ENCODE measurements at regions not wholly inside any gene's neighbourhood (a gene's known extent, or its start where the extent isn't known, plus 50 kb on each side); places are given as distances from the start of the nearest gene placed in this dataset.

DNA sequence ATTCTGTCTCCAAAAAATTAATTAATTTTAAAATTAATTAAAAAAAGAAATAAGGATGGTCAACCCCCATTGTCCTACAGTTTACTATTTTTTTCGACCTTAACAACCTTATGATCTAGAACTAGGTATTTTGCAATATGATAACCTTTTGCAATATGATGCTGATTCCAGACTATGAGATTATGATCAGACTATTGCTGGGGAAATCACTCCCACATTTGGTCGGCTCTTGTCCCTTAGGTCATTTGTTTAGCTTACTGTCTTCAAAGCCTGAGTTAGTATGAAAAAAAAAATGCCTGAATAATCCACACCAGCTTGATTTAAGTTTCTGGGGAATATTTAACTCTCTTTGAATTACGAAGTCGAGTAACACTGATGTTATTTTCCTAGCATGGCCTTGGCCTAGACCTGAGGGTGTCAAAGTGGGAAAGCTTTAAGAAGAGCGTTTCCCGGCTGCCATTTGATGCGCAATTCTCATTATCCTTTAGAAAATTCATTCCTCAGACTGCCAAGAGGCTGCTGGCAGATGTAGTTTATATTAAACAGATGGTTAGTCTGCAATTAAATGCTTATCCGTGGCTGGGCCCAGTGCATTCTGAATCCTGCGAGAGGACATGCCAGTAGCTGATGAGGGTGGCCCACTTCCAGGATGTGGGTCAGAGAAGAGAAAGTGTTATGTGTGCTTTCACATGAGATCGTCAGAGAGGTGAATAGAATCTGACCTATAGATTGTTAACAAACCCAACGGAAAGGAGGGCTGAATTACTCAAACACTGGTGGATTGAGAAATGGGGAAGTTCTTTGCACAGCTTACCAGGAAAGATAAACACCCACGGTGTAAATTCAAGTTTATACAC is 496.0 kb upstream of the THBS1 start:
- no peak overlapping the region for H3K9ac ChIP-seq (ENCODE audit: low read depth, low read length)

DNA sequence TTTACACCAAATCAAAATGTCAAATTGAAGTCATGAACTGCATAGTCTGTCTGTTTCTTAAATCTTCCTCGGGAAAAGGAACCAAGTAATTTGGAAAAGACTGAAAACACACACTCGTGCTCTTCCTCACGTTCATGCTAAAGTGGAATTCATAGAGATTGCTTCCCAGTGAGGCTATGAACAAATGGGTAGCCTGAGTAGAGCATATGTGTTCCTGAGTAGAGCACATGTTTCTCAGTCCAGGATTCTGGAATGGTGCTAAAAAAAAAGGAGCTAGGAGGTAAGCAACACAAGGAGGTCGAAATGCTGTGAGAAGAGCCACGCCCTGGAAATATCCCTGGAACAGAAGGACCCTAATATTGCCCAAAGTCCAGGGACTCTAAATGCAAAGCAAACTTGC is 494.2 kb upstream of the THBS1 start:
- H3K9ac ChIP-seq (ENCODE audit: low read depth, low read length): no peak overlapping the region

More for the DNA sequence above, 496.0 kb upstream of the THBS1 start:
- Histone ChIP-seq H3K9me3 (ENCODE audit: control insufficient read depth, insufficient read depth, low read length) (no peaks in the 10 kb centered on the region), H3K36me3 (ENCODE audit: insufficient read depth, low read length) (no peaks in the 10 kb centered on the region), H3K4me1 (ENCODE audit: insufficient read depth, low read length) (no peaks in the 10 kb centered on the region)

DNA sequence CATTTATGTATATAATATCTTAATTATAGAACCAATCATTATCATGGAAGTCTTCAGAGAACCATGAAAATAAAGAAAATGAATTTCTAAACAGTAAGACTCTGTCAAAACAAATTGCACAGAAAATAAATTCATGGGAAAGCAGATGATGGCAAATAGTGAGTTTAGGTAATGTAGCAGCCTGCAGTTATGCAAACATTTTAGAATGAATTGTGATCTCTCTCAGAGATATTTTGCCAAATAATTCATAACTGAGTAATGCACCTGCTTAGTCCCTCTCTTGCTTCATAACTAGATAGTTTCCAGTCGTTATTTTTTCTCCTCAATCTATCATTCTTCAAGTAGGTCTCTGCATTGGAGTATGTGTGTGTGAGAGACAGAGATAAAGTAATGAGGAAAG is 492.7 kb upstream of the THBS1 start:
- Histone ChIP-seq H3K9me3 (ENCODE audit: control insufficient read depth, insufficient read depth, low read length) (no peaks in the 10 kb centered on the region), H3K36me3 (ENCODE audit: insufficient read depth, low read length) (no peaks in the 10 kb centered on the region), H3K9ac (ENCODE audit: low read depth, low read length) (no peak overlapping the region), H3K4me1 (ENCODE audit: insufficient read depth, low read length) (no peaks in the 10 kb centered on the region)

More for the DNA sequence above, 494.2 kb upstream of the THBS1 start:
- H3K4me1 ChIP-seq (ENCODE audit: insufficient read depth, low read length): no peaks in the 10 kb centered on the region
- no peaks in the 10 kb centered on the region for H3K36me3 ChIP-seq (ENCODE audit: insufficient read depth, low read length)
- H3K9me3 ChIP-seq (ENCODE audit: control insufficient read depth, insufficient read depth, low read length): no peaks in the 10 kb centered on the region

DNA sequence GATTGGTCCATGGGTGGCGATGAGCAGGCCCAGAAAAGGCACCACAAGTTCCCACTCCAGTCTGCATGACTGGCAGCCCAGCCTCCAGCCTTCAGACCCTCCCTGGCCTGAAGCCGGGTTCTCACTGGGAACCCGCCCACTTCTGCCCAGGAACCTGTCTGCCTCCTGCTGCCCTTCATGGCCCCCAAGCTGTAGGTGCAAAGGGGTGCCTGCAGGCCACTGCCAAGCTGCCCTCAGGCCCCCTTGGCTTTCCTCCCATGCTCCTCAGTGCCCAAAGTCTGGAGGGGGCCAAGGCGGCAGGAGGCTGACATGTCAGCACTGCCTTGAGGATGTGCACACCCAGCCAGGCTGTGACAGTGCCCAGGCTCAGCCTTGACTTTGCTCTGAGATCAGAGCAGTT is 488.5 kb upstream of the THBS1 start:
- H3K9ac ChIP-seq (ENCODE audit: low read depth, low read length): no peak overlapping the region
- H3K4me1 ChIP-seq (ENCODE audit: insufficient read depth, low read length): peaks cover 16% of the 10 kb centered on the region; the same call in 1 of the 2 replicates
- no peaks in the 10 kb centered on the region for H3K36me3 ChIP-seq (ENCODE audit: insufficient read depth, low read length)
- H3K9me3 ChIP-seq (ENCODE audit: control insufficient read depth, insufficient read depth, low read length): no peaks in the 10 kb centered on the region

DNA sequence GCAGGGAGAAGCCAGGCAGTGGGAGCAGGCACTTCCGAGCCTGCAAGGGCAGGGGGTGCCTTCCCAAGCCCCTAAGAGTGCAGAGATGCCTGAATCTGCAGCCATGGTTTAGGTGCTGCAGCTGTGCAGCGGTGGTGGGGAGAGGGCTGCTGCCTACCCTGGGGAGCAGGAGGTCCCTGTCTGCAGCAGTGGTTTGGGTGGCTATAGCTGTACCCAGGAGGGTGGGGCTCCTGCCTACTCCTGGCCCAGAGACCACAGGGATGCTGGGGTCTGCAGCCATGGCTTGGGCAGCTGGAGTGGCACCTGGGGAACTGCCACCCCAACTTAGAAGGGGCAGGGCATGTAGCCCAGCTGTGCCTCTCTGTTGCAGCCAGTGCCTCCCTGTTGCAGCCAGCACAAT is 488.1 kb upstream of the THBS1 start:
- no peaks in the 10 kb centered on the region for H3K9me3 ChIP-seq (ENCODE audit: control insufficient read depth, insufficient read depth, low read length)
- H3K36me3 ChIP-seq (ENCODE audit: insufficient read depth, low read length): no peaks in the 10 kb centered on the region
- H3K4me1 ChIP-seq (ENCODE audit: insufficient read depth, low read length): peaks cover 16% of the 10 kb centered on the region; the same call in 1 of the 2 replicates
- H3K9ac ChIP-seq (ENCODE audit: low read depth, low read length): no peak overlapping the region

DNA sequence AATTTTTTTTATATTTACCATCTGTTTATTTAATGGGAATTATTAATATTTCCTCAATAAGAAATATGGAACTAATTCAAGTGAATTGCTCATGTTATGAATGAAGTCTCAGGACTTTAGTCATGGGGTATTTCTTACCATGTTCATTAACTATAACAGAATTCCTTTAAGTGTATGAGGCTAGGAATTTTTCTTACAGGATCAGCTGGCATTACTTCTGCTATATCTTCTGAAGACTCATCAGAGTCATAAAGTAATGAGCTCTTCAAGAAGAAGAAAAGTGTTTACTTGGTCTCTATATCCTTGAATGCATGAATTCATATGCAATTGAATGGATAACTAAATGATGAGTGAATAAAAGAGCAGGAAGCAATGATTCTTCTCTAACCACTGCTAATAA is 486.8 kb upstream of the THBS1 start:
- Histone ChIP-seq H3K36me3 (ENCODE audit: insufficient read depth, low read length) (no peaks in the 10 kb centered on the region), H3K9ac (ENCODE audit: low read depth, low read length) (no peak overlapping the region), H3K9me3 (ENCODE audit: control insufficient read depth, insufficient read depth, low read length) (no peaks in the 10 kb centered on the region), H3K4me1 (ENCODE audit: insufficient read depth, low read length) (peaks cover 16% of the 10 kb centered on the region; the same call in 1 of the 2 replicates)

DNA sequence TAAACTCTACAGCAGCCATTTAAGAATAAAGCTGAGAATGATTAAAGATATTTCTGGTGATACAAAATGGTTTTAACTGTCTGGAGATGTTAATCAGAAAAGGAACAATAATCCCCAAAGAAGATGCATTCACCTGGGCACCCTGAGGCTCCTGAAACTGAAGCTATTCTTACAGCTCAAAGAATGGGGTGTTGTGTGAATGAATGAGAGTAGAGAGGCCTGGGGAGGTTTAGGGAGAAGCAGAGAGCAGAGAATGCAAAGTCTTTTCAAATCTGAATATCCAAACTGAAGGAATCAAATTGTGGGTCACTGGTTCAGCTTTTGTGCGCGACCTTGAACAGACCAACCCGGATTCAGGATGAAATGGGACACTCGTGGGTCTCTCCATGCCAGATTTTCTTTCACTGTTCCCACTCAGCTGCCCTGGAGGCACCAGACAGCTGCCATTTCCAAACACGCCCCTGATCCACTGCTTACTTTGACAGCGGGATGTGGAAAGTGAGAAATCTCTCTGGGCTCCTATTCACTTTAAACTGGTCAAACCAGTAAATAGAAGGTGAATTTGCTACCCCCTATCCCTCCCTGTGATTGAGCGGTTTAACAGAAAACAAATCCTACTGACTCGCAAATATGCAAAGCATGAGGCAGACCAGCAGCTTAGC is 485.5 kb upstream of the THBS1 start:
- H3K36me3 ChIP-seq (ENCODE audit: insufficient read depth, low read length): no peaks in the 10 kb centered on the region
- H3K9me3 ChIP-seq (ENCODE audit: control insufficient read depth, insufficient read depth, low read length): no peaks in the 10 kb centered on the region
- H3K9ac ChIP-seq (ENCODE audit: low read depth, low read length): no peak overlapping the region
- H3K4me1 ChIP-seq (ENCODE audit: insufficient read depth, low read length): peaks cover 16% of the 10 kb centered on the region; the same call in 1 of the 2 replicates

DNA sequence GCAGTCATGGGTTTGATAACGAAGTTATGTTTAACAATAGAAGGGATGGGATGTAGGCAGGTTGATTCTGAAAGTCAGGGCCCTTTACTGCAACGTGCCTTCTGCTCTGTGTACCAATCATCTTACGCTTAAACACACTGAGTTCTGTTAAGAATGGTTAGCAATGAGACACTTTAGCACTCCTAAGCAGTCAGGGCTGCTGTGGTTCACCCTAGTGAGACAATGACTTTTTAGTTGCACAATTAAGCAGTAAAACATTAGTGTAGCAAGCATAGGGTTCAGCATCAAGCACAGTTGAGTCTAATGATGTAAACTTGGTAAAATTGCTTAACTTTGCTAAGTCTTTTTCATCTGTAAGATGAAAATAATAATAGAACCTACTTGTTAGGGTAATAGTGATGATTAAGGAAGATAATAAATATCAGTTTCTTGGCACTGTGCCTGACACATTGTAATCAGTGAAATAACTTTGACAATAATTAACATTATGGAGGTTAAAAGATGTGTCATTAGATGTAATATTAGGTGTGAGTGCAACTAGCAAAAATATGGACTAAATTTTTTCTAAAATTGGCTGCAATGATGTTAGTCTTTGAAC is 484.2 kb upstream of the THBS1 start:
- no peaks in the 10 kb centered on the region for H3K9me3 ChIP-seq (ENCODE audit: control insufficient read depth, insufficient read depth, low read length)
- H3K4me1 ChIP-seq (ENCODE audit: insufficient read depth, low read length): peaks cover 16% of the 10 kb centered on the region; the same call in 1 of the 2 replicates
- no peak overlapping the region for H3K9ac ChIP-seq (ENCODE audit: low read depth, low read length)
- no peaks in the 10 kb centered on the region for H3K36me3 ChIP-seq (ENCODE audit: insufficient read depth, low read length)

DNA sequence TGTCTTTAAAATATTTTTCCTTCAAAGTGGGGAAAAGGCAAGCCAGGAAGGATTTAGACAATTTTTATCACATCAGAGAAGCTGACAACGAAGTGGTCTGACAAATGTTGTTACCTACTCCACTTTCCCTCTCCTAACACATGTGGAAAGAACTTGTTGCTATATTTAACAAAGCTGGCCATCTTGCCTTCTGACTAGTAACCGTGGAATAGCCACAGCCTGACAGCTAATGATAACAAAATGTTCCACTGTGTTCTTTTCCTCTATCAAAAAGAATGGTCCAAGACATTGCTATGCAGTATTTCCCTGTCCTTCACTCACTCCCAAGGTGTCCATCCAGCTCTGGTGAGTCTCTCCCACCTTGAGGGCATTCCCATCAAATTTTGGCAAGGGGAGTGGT is 481.4 kb upstream of the THBS1 start:
- no peaks in the 10 kb centered on the region for H3K9me3 ChIP-seq (ENCODE audit: control insufficient read depth, insufficient read depth, low read length)
- no peaks in the 10 kb centered on the region for H3K36me3 ChIP-seq (ENCODE audit: insufficient read depth, low read length)
- H3K4me1 ChIP-seq (ENCODE audit: insufficient read depth, low read length): peaks cover 16% of the 10 kb centered on the region; the same call in 1 of the 2 replicates
- no peak overlapping the region for H3K9ac ChIP-seq (ENCODE audit: low read depth, low read length)

DNA sequence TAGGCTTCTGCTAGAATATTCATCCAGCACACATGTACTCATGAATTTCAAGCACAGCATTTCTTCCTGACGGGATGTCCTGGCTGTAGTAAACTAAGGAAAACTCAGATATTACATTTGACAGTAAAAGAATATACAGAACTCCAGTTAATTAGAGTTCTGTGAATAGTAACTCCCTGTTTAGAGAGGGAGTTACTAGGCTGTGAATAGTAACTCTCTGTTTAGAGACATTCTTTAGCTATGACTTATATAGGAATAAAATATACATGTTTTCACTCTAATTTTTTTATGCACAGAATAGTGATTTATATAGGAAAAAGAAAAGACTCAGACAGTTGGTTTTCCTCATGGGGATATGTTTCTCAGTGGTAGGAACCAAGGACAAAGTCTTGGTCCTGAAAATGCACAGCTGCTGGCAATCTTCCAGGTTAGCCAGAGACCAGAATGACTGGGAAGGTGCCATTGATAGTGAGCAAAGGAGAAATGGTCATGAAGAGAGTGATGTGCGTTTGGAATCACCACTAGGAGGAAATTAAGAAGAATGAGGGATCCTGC is 480.7 kb upstream of the THBS1 start:
- Histone ChIP-seq H3K9ac (ENCODE audit: low read depth, low read length) (no peak overlapping the region), H3K4me1 (ENCODE audit: insufficient read depth, low read length) (peaks cover 11% of the 10 kb centered on the region; the same call in 1 of the 2 replicates), H3K9me3 (ENCODE audit: control insufficient read depth, insufficient read depth, low read length) (no peaks in the 10 kb centered on the region), H3K36me3 (ENCODE audit: insufficient read depth, low read length) (no peaks in the 10 kb centered on the region)

DNA sequence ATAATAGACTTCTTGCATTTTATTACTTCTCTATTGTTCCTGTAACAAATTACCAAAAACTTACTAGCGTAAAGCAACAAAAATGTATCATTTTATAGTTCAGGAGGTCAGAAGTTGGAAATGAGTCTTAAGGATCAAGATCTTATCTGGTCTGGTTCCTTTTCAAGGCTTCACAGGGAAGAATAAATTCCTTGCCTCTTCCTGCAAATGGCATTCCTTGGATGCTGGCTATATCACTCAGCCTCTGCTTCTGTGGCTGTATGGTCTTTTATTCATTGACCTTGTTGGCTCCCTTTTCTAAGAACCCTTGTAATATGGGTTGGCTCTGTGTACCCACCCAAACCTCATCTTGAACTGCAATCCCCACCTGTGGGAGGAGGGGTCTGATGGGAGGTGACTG is 478.4 kb upstream of the THBS1 start:
- Histone ChIP-seq H3K9ac (ENCODE audit: low read depth, low read length) (no peak overlapping the region), H3K36me3 (ENCODE audit: insufficient read depth, low read length) (no peaks in the 10 kb centered on the region), H3K4me1 (ENCODE audit: insufficient read depth, low read length) (no peaks in the 10 kb centered on the region), H3K9me3 (ENCODE audit: control insufficient read depth, insufficient read depth, low read length) (no peaks in the 10 kb centered on the region)

DNA sequence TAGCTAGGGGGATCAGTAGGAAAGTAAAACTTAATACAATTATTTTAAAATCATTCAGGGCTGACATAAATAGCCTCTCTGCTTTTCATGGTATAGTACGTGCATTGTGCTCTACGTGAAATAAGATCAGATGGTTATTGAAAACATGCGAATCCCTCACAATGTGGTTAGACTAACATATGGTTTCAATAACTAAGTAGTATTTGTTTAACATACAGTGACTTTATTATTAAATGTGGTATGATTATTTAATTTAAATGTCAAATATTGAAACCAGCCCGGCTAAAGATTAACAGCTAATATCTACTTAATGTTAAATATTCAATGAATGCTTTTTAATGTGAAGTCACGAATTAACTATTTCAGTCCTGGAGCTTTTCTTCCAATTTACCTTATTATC is 473.9 kb upstream of the THBS1 start:
- H3K9me3 ChIP-seq (ENCODE audit: control insufficient read depth, insufficient read depth, low read length): no peaks in the 10 kb centered on the region
- no peak overlapping the region for H3K9ac ChIP-seq (ENCODE audit: low read depth, low read length)
- no peaks in the 10 kb centered on the region for H3K36me3 ChIP-seq (ENCODE audit: insufficient read depth, low read length)
- no peaks in the 10 kb centered on the region for H3K4me1 ChIP-seq (ENCODE audit: insufficient read depth, low read length)

DNA sequence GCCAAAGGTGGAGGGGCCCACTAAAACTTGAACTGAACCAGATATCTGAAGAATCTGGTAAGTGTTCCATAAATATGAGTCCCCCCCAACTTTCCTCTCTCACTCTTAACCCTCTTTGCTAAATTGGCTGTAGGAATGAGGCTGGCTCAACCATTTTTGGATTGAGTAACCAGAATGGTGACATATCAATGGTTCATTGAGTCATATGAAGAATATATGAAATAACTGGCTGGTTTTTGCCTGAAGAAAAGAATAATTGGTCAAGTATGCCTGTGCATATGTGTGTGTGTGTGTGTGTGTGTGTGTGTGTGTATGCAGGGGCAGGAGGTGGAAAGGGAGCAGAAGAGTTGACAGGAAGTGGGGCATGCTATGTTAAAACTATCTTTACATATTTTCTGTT is 472.9 kb upstream of the THBS1 start:
- no peaks in the 10 kb centered on the region for H3K36me3 ChIP-seq (ENCODE audit: insufficient read depth, low read length)
- H3K4me1 ChIP-seq (ENCODE audit: insufficient read depth, low read length): no peaks in the 10 kb centered on the region
- no peak overlapping the region for H3K9ac ChIP-seq (ENCODE audit: low read depth, low read length)
- no peaks in the 10 kb centered on the region for H3K9me3 ChIP-seq (ENCODE audit: control insufficient read depth, insufficient read depth, low read length)

DNA sequence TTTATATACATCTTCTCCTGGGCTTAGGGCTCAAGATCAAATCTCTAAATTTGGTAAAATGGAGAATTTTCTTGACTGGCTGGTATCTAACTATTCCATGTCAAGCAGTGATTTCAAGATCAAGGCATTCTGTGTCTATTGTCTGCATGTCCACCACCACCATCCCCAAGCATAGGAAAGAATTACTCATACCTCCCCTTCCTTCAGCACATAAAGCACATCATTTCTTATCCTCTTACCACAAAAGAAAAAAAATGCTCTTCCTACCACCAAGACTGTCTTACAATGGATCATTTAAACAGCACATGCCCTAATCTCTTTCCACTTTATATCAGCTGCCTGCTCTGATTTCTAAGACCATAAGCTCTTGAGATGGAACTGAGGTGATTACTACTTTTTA is 470.5 kb upstream of the THBS1 start:
- no peaks in the 10 kb centered on the region for H3K36me3 ChIP-seq (ENCODE audit: insufficient read depth, low read length)
- H3K9me3 ChIP-seq (ENCODE audit: control insufficient read depth, insufficient read depth, low read length): no peaks in the 10 kb centered on the region
- H3K4me1 ChIP-seq (ENCODE audit: insufficient read depth, low read length): no peaks in the 10 kb centered on the region
- no peak overlapping the region for H3K9ac ChIP-seq (ENCODE audit: low read depth, low read length)

Measured in ES-I3 (cell line).